Activated CD8-positive, alpha-beta T cell treated with anti-CD3 and anti-CD28 coated beads for 36 hours (primary cell): ENCODE measurements at regions not wholly inside any gene's neighbourhood (a gene's known extent, or its start where the extent isn't known, plus 50 kb on each side); places are given as distances from the start of the nearest gene placed in this dataset.

Experiments used
- ATAC-seq: fragments of 200-7000 bp; cut with Tn5 transposase; one replicate; pipeline ENCODE4 v1.10.0; 2021; ENCODE audit warnings: mild to moderate bottlenecking, moderate library complexity
- CTCF ChIA-PET: fragments of 350-600 bp; sonication (Branson Sonifier 250); formaldehyde crosslinking; loops from one replicate; lab custom pipeline; 2021; ENCODE audit warnings: antibody characterized with exemption; lab: Charles Lee
- POLR2A ChIA-PET: fragments of 350-600 bp; sonication (Branson Sonifier 250); formaldehyde crosslinking; loops from one replicate; lab custom pipeline; 2021; ENCODE audit warnings: antibody characterized with exemption; lab: Charles Lee
- DNase-seq: peaks from one replicate; pipeline ENCODE4 v3.0.0-alpha.2; 2020
- H3K27ac Mint-ChIP-seq: one replicate; pipeline ENCODE4 v1.8.0; 2021; ENCODE audit warnings: mild to moderate bottlenecking, mixed read lengths
- H3K27me3 Mint-ChIP-seq: one replicate; pipeline ENCODE4 v1.8.0; 2021; ENCODE audit warnings: mixed read lengths
- H3K36me3 Mint-ChIP-seq: one replicate; pipeline ENCODE4 v1.8.0; 2021; ENCODE audit warnings: low read depth, mixed read lengths
- H3K4me1 Mint-ChIP-seq: one replicate; pipeline ENCODE4 v1.8.0; 2021; ENCODE audit warnings: low read depth, mixed read lengths
- H3K4me3 Mint-ChIP-seq: one replicate; pipeline ENCODE4 v1.8.0; 2021; ENCODE audit warnings: mild to moderate bottlenecking, moderate library complexity, mixed read lengths
- H3K9me3 Mint-ChIP-seq: one replicate; pipeline ENCODE4 v1.8.0; 2021; ENCODE audit warnings: mixed read lengths
- intact Hi-C: fragments of 100-400 bp; cut with micrococcal nuclease; formaldehyde crosslinking; loops from one replicate; pipeline ENCODE4 v1.10.0; 2022
- TF ChIP-seq, protein P1 (sequence below): fragments of 200-600 bp; IDR thresholded peaks from one replicate; pipeline ENCODE4 v1.8.0; 2022; ENCODE audit warnings: antibody characterized with exemption, mild to moderate bottlenecking

DNA sequence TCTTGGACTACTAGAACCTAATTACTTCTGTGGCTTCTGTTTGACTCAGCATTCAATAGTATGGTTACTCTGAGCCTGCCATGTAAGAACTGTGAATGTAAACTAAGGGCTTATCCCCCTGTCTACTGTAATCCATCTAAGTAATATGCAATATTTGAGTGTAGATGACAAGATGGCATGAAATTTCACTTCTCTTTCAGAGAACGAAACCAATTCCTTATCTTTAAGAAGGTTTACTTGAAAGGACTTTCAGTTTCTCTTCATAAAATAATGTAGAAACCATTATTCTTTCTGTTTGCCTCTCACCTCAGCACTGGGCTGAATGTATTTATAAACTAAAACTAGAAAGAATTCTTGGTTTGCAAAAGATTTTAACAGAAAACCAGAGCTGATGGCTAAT, 60.4 kb upstream of the ARID2 start:
- ChIA-PET POLR2A (interaction anchor here (2.5 to 2.6 kb wide), 2 partner anchors 57 to 60 kb away, joined by 16 to 20 read pairs; partner anchors contain the start of gene ARID2), CTCF (interaction anchor here (1.1 to 4.0 kb wide), 4 partner anchors 30 to 125 kb away, joined by 3 to 35 read pairs (median 10); no protein-coding TSS in a partner anchor)
- ATAC-seq (peak; percentile 84), DNase-seq (no peak)
- Mint-ChIP-seq H3K4me1 (peaks cover 53% of the 10 kb centered on the region), H3K9me3 (no peaks in the 10 kb centered on the region), H3K36me3 (no peaks in the 10 kb centered on the region), H3K27ac (peak overlapping the region; percentile 84), H3K27me3 (peaks cover 2% of the 10 kb centered on the region), H3K4me3 (peak overlapping the region; percentile 31)
- TF ChIP-seq, protein P1, sequence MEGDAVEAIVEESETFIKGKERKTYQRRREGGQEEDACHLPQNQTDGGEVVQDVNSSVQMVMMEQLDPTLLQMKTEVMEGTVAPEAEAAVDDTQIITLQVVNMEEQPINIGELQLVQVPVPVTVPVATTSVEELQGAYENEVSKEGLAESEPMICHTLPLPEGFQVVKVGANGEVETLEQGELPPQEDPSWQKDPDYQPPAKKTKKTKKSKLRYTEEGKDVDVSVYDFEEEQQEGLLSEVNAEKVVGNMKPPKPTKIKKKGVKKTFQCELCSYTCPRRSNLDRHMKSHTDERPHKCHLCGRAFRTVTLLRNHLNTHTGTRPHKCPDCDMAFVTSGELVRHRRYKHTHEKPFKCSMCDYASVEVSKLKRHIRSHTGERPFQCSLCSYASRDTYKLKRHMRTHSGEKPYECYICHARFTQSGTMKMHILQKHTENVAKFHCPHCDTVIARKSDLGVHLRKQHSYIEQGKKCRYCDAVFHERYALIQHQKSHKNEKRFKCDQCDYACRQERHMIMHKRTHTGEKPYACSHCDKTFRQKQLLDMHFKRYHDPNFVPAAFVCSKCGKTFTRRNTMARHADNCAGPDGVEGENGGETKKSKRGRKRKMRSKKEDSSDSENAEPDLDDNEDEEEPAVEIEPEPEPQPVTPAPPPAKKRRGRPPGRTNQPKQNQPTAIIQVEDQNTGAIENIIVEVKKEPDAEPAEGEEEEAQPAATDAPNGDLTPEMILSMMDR, result no peak
- intact Hi-C loops, result loop anchor here (1.0 kb wide), 1 partner anchor 58 kb away; no protein-coding TSS in a partner anchor

DNA sequence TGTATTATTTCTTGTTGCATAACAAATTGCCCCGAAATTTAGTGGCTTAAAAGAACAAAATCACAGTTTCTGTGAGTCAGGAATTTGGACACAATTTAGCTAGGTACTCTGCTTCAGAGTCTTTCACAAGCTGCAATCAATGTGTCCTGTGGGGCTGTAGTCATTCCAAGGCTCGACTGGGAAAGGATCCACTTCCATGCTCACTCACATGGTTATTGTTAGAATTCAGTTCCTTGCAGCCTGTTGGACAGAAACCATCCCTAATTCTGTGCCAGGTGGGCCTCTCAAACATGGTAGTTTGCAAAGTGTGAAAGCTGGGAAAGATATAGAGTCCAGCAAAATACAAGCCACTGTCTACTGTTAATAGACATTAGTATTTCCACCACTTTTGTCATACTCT, 59.7 kb upstream of the ARID2 start:
- Mint-ChIP-seq H3K9me3 (no peaks in the 10 kb centered on the region), H3K27ac (peak overlapping the region; percentile 32), H3K36me3 (no peaks in the 10 kb centered on the region), H3K4me3 (no peak overlapping the region), H3K4me1 (peaks cover 47% of the 10 kb centered on the region), H3K27me3 (no peaks in the 10 kb centered on the region)
- intact Hi-C loops, result loop anchor here (1.0 kb wide), 1 partner anchor 58 kb away; no protein-coding TSS in a partner anchor
- TF ChIP-seq, protein P1, result no peak
- ATAC-seq (no peak), DNase-seq (no peak)
- POLR2A ChIA-PET, result interaction anchor here (1.4 to 2.6 kb wide), 3 partner anchors 12 to 59 kb away, joined by 4 to 20 read pairs (median 16); partner anchors contain the start of gene ARID2
- CTCF ChIA-PET, result interaction anchor here (1.0 to 4.0 kb wide), 5 partner anchors 9 to 152 kb away, joined by 3 to 35 read pairs (median 4); no protein-coding TSS in a partner anchor

DNA sequence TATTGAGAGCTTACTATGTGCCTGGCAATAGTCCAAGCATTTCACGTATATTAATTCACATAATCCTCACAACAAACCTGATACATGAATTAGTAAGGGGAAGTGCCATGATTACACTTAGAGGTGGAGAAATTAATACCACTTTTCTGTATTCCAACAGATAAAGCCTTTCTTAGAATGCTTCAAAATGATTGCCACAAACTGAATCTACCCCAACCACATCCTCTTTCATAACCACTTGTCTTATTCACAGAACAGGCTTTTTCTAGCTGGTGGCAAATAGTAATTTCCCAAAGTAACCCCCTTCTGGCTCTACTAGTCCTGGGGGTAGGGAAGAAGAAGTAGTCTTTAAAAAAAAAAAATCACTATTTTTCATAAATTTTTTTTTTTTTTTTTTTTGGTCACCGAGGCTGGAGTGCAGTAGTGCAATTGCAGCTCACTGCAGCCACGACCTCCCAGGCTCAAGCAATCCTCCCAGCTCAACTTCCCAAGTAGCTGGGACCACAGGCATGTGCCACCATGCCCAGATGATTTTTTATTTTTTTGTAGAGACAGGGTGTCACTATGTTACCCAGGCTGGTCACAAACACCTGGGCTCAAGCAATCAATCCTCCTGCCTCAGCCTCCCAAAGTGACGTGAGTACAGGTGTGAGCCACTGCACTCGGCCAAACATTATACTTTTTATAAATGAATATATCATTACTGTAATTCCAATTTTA, 59.0 kb upstream of the ARID2 start:
- no peaks in the 10 kb centered on the region for H3K27me3 Mint-ChIP-seq
- no peak overlapping the region for H3K27ac Mint-ChIP-seq
- no peak overlapping the region for H3K4me3 Mint-ChIP-seq
- ChIA-PET POLR2A (interaction anchor here (1.4 to 2.6 kb wide), 3 partner anchors 12 to 59 kb away, joined by 4 to 20 read pairs (median 16); partner anchors contain the start of gene ARID2), CTCF (interaction anchor here (1.0 to 4.0 kb wide), 4 partner anchors 9 to 153 kb away, joined by 3 to 35 read pairs (median 10); no protein-coding TSS in a partner anchor)
- DNase-seq, result peak; percentile 9
- intact Hi-C loops, result no loop called here
- TF ChIP-seq, protein P1, result no peak
- ATAC-seq, result peak; percentile 62
- H3K9me3 Mint-ChIP-seq, result no peaks in the 10 kb centered on the region
- H3K4me1 Mint-ChIP-seq, result peaks cover 45% of the 10 kb centered on the region
- no peaks in the 10 kb centered on the region for H3K36me3 Mint-ChIP-seq

DNA sequence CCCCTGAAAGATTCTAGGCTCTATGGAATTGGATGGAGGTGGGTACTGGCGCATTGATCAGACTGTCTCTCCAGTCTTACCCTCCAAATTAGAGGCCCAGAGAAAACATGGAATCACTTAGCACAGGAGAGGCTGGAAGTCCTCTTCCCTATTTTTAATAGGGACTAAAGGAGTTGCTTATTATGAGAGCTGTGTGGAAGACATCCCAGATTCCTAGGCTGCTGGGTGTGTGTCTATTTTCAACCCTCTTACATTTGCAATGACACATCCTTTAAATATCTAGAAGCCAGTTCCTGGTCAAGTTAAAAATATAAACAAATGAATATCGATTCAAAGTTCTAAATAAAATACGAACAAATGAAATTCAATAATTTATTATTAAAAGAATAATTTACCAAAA, 58.3 kb upstream of the ARID2 start:
- Mint-ChIP-seq H3K27ac (no peak overlapping the region), H3K27me3 (no peaks in the 10 kb centered on the region), H3K9me3 (no peaks in the 10 kb centered on the region), H3K4me3 (no peak overlapping the region), H3K4me1 (peaks cover 41% of the 10 kb centered on the region), H3K36me3 (no peaks in the 10 kb centered on the region)
- ATAC-seq (no peak), DNase-seq (no peak)
- intact Hi-C loops, result no loop called here
- CTCF ChIA-PET, result no interaction called here
- POLR2A ChIA-PET, result no interaction called here
- TF ChIP-seq, protein P1, result no peak
